ENCODE measurements at regions not wholly inside any gene's neighbourhood (a gene's known extent, or its start where the extent isn't known, plus 50 kb on each side); places are given as distances from the start of the nearest gene placed in this dataset.

DNA sequence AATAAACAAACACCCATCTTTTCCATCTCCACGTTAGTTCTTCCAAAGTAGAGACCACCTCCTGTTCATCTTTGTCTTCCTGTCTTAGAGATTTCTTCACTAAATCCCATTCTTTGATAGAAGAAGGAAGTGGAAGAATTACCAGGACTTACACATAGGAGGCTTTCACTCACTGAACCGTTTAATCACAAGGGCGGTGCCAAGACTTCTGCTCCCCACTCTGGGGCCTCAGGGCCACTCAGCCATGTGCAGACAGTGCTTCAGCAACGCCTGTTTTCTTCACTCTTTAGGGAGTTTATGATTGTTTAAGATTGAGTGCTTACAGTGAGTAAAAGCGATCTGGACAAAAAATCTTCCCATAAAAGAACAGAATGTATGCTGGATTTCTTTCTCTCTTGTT, 63.9 kb upstream of the SORCS3 start:
- no peaks in the 10 kb centered on the region for H3K9me3 Mint-ChIP-seq (ENCODE audit: low read depth)
- TF ChIP-seq, protein P1, sequence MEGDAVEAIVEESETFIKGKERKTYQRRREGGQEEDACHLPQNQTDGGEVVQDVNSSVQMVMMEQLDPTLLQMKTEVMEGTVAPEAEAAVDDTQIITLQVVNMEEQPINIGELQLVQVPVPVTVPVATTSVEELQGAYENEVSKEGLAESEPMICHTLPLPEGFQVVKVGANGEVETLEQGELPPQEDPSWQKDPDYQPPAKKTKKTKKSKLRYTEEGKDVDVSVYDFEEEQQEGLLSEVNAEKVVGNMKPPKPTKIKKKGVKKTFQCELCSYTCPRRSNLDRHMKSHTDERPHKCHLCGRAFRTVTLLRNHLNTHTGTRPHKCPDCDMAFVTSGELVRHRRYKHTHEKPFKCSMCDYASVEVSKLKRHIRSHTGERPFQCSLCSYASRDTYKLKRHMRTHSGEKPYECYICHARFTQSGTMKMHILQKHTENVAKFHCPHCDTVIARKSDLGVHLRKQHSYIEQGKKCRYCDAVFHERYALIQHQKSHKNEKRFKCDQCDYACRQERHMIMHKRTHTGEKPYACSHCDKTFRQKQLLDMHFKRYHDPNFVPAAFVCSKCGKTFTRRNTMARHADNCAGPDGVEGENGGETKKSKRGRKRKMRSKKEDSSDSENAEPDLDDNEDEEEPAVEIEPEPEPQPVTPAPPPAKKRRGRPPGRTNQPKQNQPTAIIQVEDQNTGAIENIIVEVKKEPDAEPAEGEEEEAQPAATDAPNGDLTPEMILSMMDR (IDR thresholded peaks at IDR 0.05) = no peak
- no peak for DNase-seq (ENCODE audit: low spot score)
- H3K4me3 Mint-ChIP-seq (ENCODE audit: unreplicated experiment) = no peak overlapping the region
- H3K27ac Mint-ChIP-seq (ENCODE audit: unreplicated experiment) = no peak overlapping the region
- no peaks in the 10 kb centered on the region for H3K36me3 Mint-ChIP-seq (ENCODE audit: low read depth)
- peaks cover 16% of the 10 kb centered on the region for H3K27me3 Mint-ChIP-seq (ENCODE audit: low read depth)
- H3K4me1 Mint-ChIP-seq (ENCODE audit: low read depth) = peaks cover 4% of the 10 kb centered on the region

DNA sequence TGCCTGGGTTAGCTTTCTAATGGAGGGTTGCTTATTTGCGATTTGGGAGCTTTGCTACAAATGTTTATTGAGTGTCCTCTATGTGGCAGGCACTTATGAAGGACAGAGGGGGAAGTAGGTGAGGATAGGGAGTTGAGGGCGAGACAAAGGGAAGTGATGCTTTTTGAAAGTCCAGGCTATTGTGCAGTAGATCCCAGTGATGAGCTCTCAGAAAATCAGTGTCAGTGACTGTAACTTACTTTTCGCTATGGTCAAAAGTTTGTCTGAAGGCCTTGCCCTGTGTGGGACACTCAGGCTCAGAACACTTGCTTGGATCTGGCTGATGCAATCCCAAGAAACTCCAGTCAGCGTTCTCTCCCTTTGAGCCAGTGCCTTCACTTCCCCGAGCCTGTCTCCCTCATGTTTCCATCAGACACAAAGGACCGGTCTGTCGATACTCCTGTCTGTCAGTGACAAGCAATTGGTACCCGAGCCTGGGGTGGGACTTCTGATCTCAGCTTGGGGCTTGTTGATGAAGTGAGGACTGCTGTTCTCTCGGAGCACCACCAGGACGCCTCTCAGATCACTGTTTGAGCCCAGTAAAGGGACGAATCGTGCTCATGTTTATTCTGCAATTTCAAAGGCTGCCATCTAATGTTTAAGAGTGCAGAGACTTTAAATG, 63.1 kb upstream of the SORCS3 start:
- TF ChIP-seq, protein P1 (IDR thresholded peaks at IDR 0.05) = no peak
- H3K36me3 Mint-ChIP-seq (ENCODE audit: low read depth) = no peaks in the 10 kb centered on the region
- peaks cover 22% of the 10 kb centered on the region for H3K27me3 Mint-ChIP-seq (ENCODE audit: low read depth)
- H3K4me1 Mint-ChIP-seq (ENCODE audit: low read depth) = peaks cover 4% of the 10 kb centered on the region
- H3K9me3 Mint-ChIP-seq (ENCODE audit: low read depth) = no peaks in the 10 kb centered on the region
- no peak overlapping the region for H3K27ac Mint-ChIP-seq (ENCODE audit: unreplicated experiment)
- no peak overlapping the region for H3K4me3 Mint-ChIP-seq (ENCODE audit: unreplicated experiment)
- DNase-seq (ENCODE audit: low spot score) = no peak

DNA sequence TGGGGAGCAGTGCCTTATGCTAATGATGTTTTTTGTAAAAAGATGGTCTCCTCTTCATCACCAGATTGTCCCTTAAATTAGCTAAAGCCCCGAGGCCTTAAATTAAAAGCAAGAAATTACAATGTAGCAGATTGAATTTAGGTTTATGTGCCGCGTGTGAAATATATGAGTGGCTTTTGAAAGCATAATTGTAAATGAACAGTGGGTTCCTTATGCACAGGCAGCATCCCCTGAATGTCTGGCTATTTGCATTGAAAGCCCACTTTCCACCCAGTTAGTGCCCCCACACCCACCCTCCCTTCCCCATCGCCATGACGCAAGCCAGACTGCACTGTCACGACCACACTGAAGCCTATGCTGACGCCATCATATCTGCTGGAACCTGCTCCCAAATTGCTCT, 62.4 kb upstream of the SORCS3 start:
- Mint-ChIP-seq H3K27ac (ENCODE audit: unreplicated experiment) (no peak overlapping the region), H3K4me3 (ENCODE audit: unreplicated experiment) (no peak overlapping the region), H3K4me1 (ENCODE audit: low read depth) (peaks cover 4% of the 10 kb centered on the region), H3K36me3 (ENCODE audit: low read depth) (no peaks in the 10 kb centered on the region), H3K9me3 (ENCODE audit: low read depth) (no peaks in the 10 kb centered on the region), H3K27me3 (ENCODE audit: low read depth) (peaks cover 22% of the 10 kb centered on the region)
- no peak for DNase-seq (ENCODE audit: low spot score)
- TF ChIP-seq, protein P1 (IDR thresholded peaks at IDR 0.05) = no peak

DNA sequence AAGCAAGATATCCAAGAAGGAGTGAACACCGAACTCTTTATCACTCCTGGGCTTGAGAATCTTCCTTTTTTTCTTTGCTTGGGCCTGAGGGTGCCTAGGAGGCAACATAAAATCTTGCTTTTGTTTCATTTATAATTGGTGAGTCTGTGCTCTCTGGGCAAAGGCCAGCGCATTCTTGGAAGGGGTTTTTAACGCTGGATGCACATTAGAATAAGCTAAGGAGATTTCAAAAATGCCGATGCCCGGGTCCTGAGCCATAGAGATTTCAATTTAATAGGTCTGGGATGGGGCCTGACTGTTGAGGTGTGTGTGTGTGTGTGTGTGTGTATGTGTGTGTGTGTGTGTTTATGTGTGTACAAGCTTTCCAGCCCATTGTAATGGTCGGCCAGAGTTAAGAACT, 62.0 kb upstream of the SORCS3 start:
- DNase-seq (ENCODE audit: low spot score) = no peak
- Mint-ChIP-seq H3K4me1 (ENCODE audit: low read depth) (peaks cover 4% of the 10 kb centered on the region), H3K9me3 (ENCODE audit: low read depth) (no peaks in the 10 kb centered on the region), H3K4me3 (ENCODE audit: unreplicated experiment) (no peak overlapping the region), H3K36me3 (ENCODE audit: low read depth) (no peaks in the 10 kb centered on the region), H3K27me3 (ENCODE audit: low read depth) (peaks cover 26% of the 10 kb centered on the region), H3K27ac (ENCODE audit: unreplicated experiment) (no peak overlapping the region)
- TF ChIP-seq, protein P1 (IDR thresholded peaks at IDR 0.05) = no peak

DNA sequence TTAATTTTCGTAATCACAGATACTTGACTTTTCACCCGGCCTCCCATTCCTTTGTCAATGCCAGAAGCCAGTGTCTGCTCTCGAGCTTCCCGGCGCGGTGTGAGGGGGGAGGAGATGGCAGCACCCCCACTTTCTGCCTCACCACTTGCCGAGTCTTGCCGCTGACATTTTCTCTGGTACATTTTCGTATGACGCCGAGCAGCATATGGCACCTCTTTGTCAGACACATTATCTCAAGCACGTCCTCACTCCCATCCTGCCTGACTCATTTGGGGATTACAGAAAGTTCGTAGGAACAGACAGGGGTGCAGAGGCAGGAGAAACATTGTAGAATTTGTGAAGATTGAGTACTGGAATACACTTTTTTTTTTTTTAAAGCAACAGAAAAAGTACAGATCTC, 60.8 kb upstream of the SORCS3 start:
- H3K27me3 Mint-ChIP-seq (ENCODE audit: low read depth) = peaks cover 26% of the 10 kb centered on the region
- H3K27ac Mint-ChIP-seq (ENCODE audit: unreplicated experiment) = no peak overlapping the region
- DNase-seq (ENCODE audit: low spot score) = no peak
- H3K4me1 Mint-ChIP-seq (ENCODE audit: low read depth) = peaks cover 4% of the 10 kb centered on the region
- no peaks in the 10 kb centered on the region for H3K9me3 Mint-ChIP-seq (ENCODE audit: low read depth)
- no peak overlapping the region for H3K4me3 Mint-ChIP-seq (ENCODE audit: unreplicated experiment)
- TF ChIP-seq, protein P1 (IDR thresholded peaks at IDR 0.05) = no peak
- H3K36me3 Mint-ChIP-seq (ENCODE audit: low read depth) = no peaks in the 10 kb centered on the region

All from chondrocyte (in vitro differentiated cells).